SK-N-MC (cell line): ENCODE measurements at regions not wholly inside any gene's neighbourhood (a gene's known extent, or its start where the extent isn't known, plus 50 kb on each side); places are given as distances from the start of the nearest gene placed in this dataset.

Experiments used
- DNase-seq: peaks from one replicate; pipeline ENCODE4 v3.0.0-alpha.2; 2011; ENCODE audit warnings: low read depth, low spot score
- H3K27ac ChIP-seq: fragments of 200-600 bp; sonication (generic); 2 replicates; pipeline ENCODE4 v1.5.1; 2016; ENCODE audit warnings: mixed run types
- H3K36me3 ChIP-seq: fragments of 200-600 bp; sonication (generic); 2 replicates; pipeline ENCODE4 v1.6.1; 2017; ENCODE audit warnings: antibody characterized with exemption, low read length, mixed read lengths; ENCODE audit not compliant: insufficient read depth
- H3K4me3 ChIP-seq: fragments of 200-600 bp; sonication (generic); 2 replicates; pipeline ENCODE4 v1.5.1; 2016
- H3K9ac ChIP-seq: fragments of 200-600 bp; sonication (generic); 2 replicates; pipeline ENCODE4 v1.8.0; 2017; ENCODE audit warnings: mixed run types, mixed read lengths; ENCODE audit not compliant: insufficient read length
- H3K9me3 ChIP-seq: fragments of 200-600 bp; sonication (generic); 2 replicates; pipeline ENCODE4 v1.6.1; 2017; ENCODE audit warnings: low read depth, mild to moderate bottlenecking, antibody characterized with exemption, low read length, moderate library complexity, mixed read lengths
- EZH2 ChIP-seq: fragments of 200-600 bp; sonication (generic); IDR thresholded peaks from one replicate; pipeline ENCODE4 v1.6.1; 2017; ENCODE audit warnings: antibody characterized with exemption
- FOXP2 ChIP-seq: optimal IDR thresholded peaks from 2 replicates; pipeline ENCODE3; 2011; ENCODE audit warnings: mild to moderate bottlenecking, moderate library complexity; ENCODE audit not compliant: insufficient read depth; ENCODE audit errors: extremely low read length, control extremely low read depth
- POLR2AphosphoS5 ChIP-seq: IDR thresholded peaks from 2 replicates; pipeline ENCODE4 v1.6.1; 2012; ENCODE audit warnings: mild to moderate bottlenecking, low read depth, low read length, borderline replicate concordance

GRCh38 chr6:125662296-125662695 lies 87.1 kb upstream of the HEY2 start:
- no peak for DNase-seq
- Histone ChIP-seq H3K4me3 (no peak overlapping the region), H3K9ac (no peak overlapping the region), H3K36me3 (no peaks in the 10 kb centered on the region), H3K27ac (no peak overlapping the region), H3K9me3 (no peaks in the 10 kb centered on the region)
- TF ChIP-seq EZH2 (no peak), FOXP2 (no peak), POLR2AphosphoS5 (no peak)

GRCh38 chr6:125665295-125665814 lies 84.1 kb upstream of the HEY2 start:
- DNase-seq, result no peak
- Histone ChIP-seq H3K4me3 (no peak overlapping the region), H3K9ac (no peak overlapping the region), H3K9me3 (no peaks in the 10 kb centered on the region), H3K27ac (no peak overlapping the region), H3K36me3 (no peaks in the 10 kb centered on the region)
- TF ChIP-seq POLR2AphosphoS5 (no peak), FOXP2 (no peak), EZH2 (no peak)

- no peak overlapping the region for H3K9ac ChIP-seq
- TF ChIP-seq FOXP2 (no peak), EZH2 (no peak), POLR2AphosphoS5 (no peak)
- no peaks in the 10 kb centered on the region for H3K9me3 ChIP-seq
- H3K27ac ChIP-seq, result no peak overlapping the region
- no peaks in the 10 kb centered on the region for H3K36me3 ChIP-seq
- no peak for DNase-seq
- H3K4me3 ChIP-seq, result no peak overlapping the region
Measured at GRCh38 chr6:125667326-125667725, 82.1 kb upstream of the HEY2 start.

- Histone ChIP-seq H3K4me3 (no peak overlapping the region), H3K36me3 (no peaks in the 10 kb centered on the region), H3K27ac (no peak overlapping the region), H3K9ac (no peak overlapping the region), H3K9me3 (no peaks in the 10 kb centered on the region)
- TF ChIP-seq FOXP2 (no peak), POLR2AphosphoS5 (no peak), EZH2 (no peak)
- no peak for DNase-seq
Measured at GRCh38 chr6:125668071-125668470, 81.4 kb upstream of the HEY2 start.

- DNase-seq, result no peak
- TF ChIP-seq EZH2 (no peak), POLR2AphosphoS5 (no peak), FOXP2 (no peak)
- no peak overlapping the region for H3K27ac ChIP-seq
Measured at GRCh38 chr6:125670568-125670967, 78.9 kb upstream of the HEY2 start.

GRCh38 chr6:125671323-125671722 lies 78.1 kb upstream of the HEY2 start:
- Histone ChIP-seq H3K27ac (no peak overlapping the region), H3K9ac (no peak overlapping the region), H3K4me3 (no peak overlapping the region), H3K36me3 (no peaks in the 10 kb centered on the region), H3K9me3 (no peaks in the 10 kb centered on the region)
- TF ChIP-seq EZH2, result no peak
- TF ChIP-seq FOXP2, result no peak
- TF ChIP-seq POLR2AphosphoS5, result no peak
- DNase-seq, result no peak

More at GRCh38 chr6:125670568-125670967, 78.9 kb upstream of the HEY2 start:
- Histone ChIP-seq H3K9ac (no peak overlapping the region), H3K9me3 (no peaks in the 10 kb centered on the region), H3K4me3 (no peak overlapping the region), H3K36me3 (no peaks in the 10 kb centered on the region)

- DNase-seq, result no peak
- Histone ChIP-seq H3K9ac (no peak overlapping the region), H3K4me3 (no peak overlapping the region), H3K36me3 (no peaks in the 10 kb centered on the region), H3K27ac (no peak overlapping the region), H3K9me3 (no peaks in the 10 kb centered on the region)
- no peak for TF ChIP-seq POLR2AphosphoS5
- TF ChIP-seq EZH2, result no peak
- TF ChIP-seq FOXP2, result no peak
Measured at GRCh38 chr6:125674230-125674629, 75.2 kb upstream of the HEY2 start.

- DNase-seq, result no peak
- Histone ChIP-seq H3K36me3 (no peaks in the 10 kb centered on the region), H3K4me3 (no peak overlapping the region), H3K27ac (no peak overlapping the region), H3K9me3 (no peaks in the 10 kb centered on the region), H3K9ac (no peak overlapping the region)
- TF ChIP-seq FOXP2, result no peak
- no peak for TF ChIP-seq POLR2AphosphoS5
- TF ChIP-seq EZH2, result no peak
Measured at GRCh38 chr6:125678601-125679000, 70.8 kb upstream of the HEY2 start.

GRCh38 chr6:125679128-125679527 lies 70.3 kb upstream of the HEY2 start:
- DNase-seq, result no peak

More at GRCh38 chr6:125679128-125679527, 70.3 kb upstream of the HEY2 start:
- Histone ChIP-seq H3K4me3 (peak overlapping the region; percentile 55), H3K36me3 (no peaks in the 10 kb centered on the region), H3K27ac (no peak overlapping the region), H3K9ac (no peak overlapping the region), H3K9me3 (no peaks in the 10 kb centered on the region)
- TF ChIP-seq EZH2, result no peak
- no peak for TF ChIP-seq POLR2AphosphoS5
